Endothelial cell of umbilical vein (primary cell): ENCODE measurements at regions not wholly inside any gene's neighbourhood (a gene's known extent, or its start where the extent isn't known, plus 50 kb on each side); places are given as distances from the start of the nearest gene placed in this dataset.
A peak's percentile ranks its signal among the peaks of the same experiment; 100 is the strongest.

Experiments used
- BruUV-seq: library from RNA; stranded (reverse); fragments of 400-500 nt; replicated peaks from 2 replicates; lab custom pipeline; 2021; lab: Mats Ljungman, UMichigan
- CTCF ChIA-PET: fragments of 300-600, 350-600 bp; sonication (Branson Sonifier 250); formaldehyde crosslinking; loops from one replicate; lab custom pipeline; 2021; ENCODE audit warnings: antibody characterized with exemption, inconsistent platforms; lab: Charles Lee
- POLR2A ChIA-PET: fragments of 300-600, 350-600 bp; sonication (Branson Sonifier 250); formaldehyde crosslinking; loops from one replicate; lab custom pipeline; 2021; ENCODE audit warnings: antibody characterized with exemption, inconsistent platforms; lab: Charles Lee
- DNase-seq: peaks from one replicate; pipeline ENCODE4 v3.0.0-alpha.2; 2011; ENCODE audit warnings: low read depth, low spot score
- FAIRE-seq: peaks from 2 replicates; lab custom pipeline; 2011; peaks lifted over from hg19 to GRCh38; lab: Jason Lieb, UNC
- H2AFZ ChIP-seq: 2 replicates; pipeline ENCODE4 v1.6.0; 2012; ENCODE audit warnings: low read depth, low read length, control low read depth, inconsistent platforms
- H3K27ac ChIP-seq: 2 replicates; pipeline ENCODE4 v1.5.1; 2011; ENCODE audit warnings: low read depth, mild to moderate bottlenecking, control low read depth, low read length, moderate library complexity; ENCODE audit not compliant: insufficient read depth
- H3K27me3 ChIP-seq, 2 experiments: 2 replicates each; pipeline versions ENCODE4 v1.6.0 to v1.6.1; 2011; ENCODE audit warnings: low read length in 2 of 2, mixed read lengths in 1 of 2; ENCODE audit not compliant: control insufficient read depth in 2 of 2, insufficient read depth in 2 of 2
- H3K36me3 ChIP-seq, 2 experiments: 2 replicates in 1 of 2; 3 replicates in 1 of 2; pipeline ENCODE4 v1.5.1; 2011; ENCODE audit warnings: low read length in 2 of 2, mild to moderate bottlenecking in 1 of 2, moderate library complexity in 1 of 2; ENCODE audit not compliant: control insufficient read depth in 2 of 2, insufficient read depth in 2 of 2; ENCODE audit errors: extremely low read depth in 1 of 2
- H3K4me1 ChIP-seq: 3 replicates; pipeline ENCODE4 v1.5.1; 2011; ENCODE audit warnings: mild to moderate bottlenecking, low read length; ENCODE audit not compliant: control insufficient read depth, insufficient read depth; ENCODE audit errors: extremely low read depth
- H3K4me2 ChIP-seq: 2 replicates; pipeline ENCODE4 v1.6.1; 2011; ENCODE audit warnings: low read length, control low read depth, mixed read lengths; ENCODE audit not compliant: insufficient read depth
- H3K4me3 ChIP-seq, 3 experiments: fragments of 200-600 bp in 1 of 3; sonication (generic), shearing (Covaris generic) in 1 of 3; replicated peaks in 1 of 3; 2 replicates each; pipeline ENCODE4 v1.5.1; 2011 to 2016; ENCODE audit warnings: control low read depth in 3 of 3, low read length in 3 of 3, mild to moderate bottlenecking in 2 of 3, inconsistent platforms in 1 of 3, low read depth in 1 of 3, moderate library complexity in 1 of 3; ENCODE audit not compliant: insufficient read depth in 1 of 3
- H3K79me2 ChIP-seq: 2 replicates; pipeline ENCODE4 v1.6.0; 2012; ENCODE audit warnings: low read length, inconsistent platforms; ENCODE audit not compliant: control insufficient read depth, insufficient read depth
- H3K9ac ChIP-seq: replicated peaks from 2 replicates; pipeline ENCODE3; 2011; ENCODE audit warnings: low read length, control low read depth; ENCODE audit not compliant: insufficient read depth; ENCODE audit errors: extremely low read depth
- H3K9me1 ChIP-seq: replicated peaks from 3 replicates; pipeline ENCODE4 v1.6.0; 2011; ENCODE audit warnings: mild to moderate bottlenecking, low read length; ENCODE audit not compliant: control insufficient read depth, insufficient read depth; ENCODE audit errors: extremely low read depth
- H3K9me3 ChIP-seq: replicated peaks from 2 replicates; pipeline ENCODE4 v1.5.1; 2012; ENCODE audit warnings: low read length, inconsistent platforms; ENCODE audit not compliant: control insufficient read depth, insufficient read depth
- H4K20me1 ChIP-seq: replicated peaks from 2 replicates; pipeline ENCODE3; 2011; ENCODE audit warnings: mild to moderate bottlenecking, low read length; ENCODE audit not compliant: control insufficient read depth, insufficient read depth; ENCODE audit errors: extremely low read depth
- EZH2 ChIP-seq: IDR thresholded peaks from 2 replicates; pipeline ENCODE4 v1.6.1; 2012; ENCODE audit warnings: borderline replicate concordance, low read depth, mild to moderate bottlenecking, moderate library complexity, low read length, inconsistent platforms; ENCODE audit not compliant: severe bottlenecking
- FOS ChIP-seq: IDR thresholded peaks from 2 replicates; pipeline ENCODE4 v1.6.1; 2011; ENCODE audit warnings: mild to moderate bottlenecking, low read length, moderate library complexity, borderline replicate concordance; ENCODE audit not compliant: insufficient read depth
- GATA2 ChIP-seq: IDR thresholded peaks from 2 replicates; pipeline ENCODE4 v1.7.0; 2011; ENCODE audit warnings: low read depth, mild to moderate bottlenecking, moderate library complexity, mixed read lengths, low read length; ENCODE audit not compliant: insufficient read length, insufficient read depth
- JUN ChIP-seq: IDR thresholded peaks from 2 replicates; pipeline ENCODE4 v1.6.1; 2011; ENCODE audit warnings: borderline replicate concordance, low read depth; ENCODE audit not compliant: insufficient read length, insufficient read depth
- MYC ChIP-seq: IDR thresholded peaks from one replicate; pipeline ENCODE4 v1.6.1; 2011; ENCODE audit warnings: mild to moderate bottlenecking, low read depth, low read length
- POLR2A ChIP-seq: IDR thresholded peaks from 2 replicates; pipeline ENCODE4 v1.6.1; 2012; ENCODE audit warnings: low read depth, mild to moderate bottlenecking, control low read depth, low read length
- POLR2AphosphoS5 ChIP-seq: IDR thresholded peaks from 2 replicates; pipeline ENCODE4 v1.6.1; 2012; ENCODE audit warnings: low read depth, mild to moderate bottlenecking, control low read depth, low read length, moderate library complexity; ENCODE audit not compliant: insufficient read depth
- dilution Hi-C: fragments of 300-500 bp; cut with MboI; formaldehyde crosslinking; loops from one replicate; pipeline ENCODE4 v1.15.0; 2019; ENCODE audit warnings: low sequenced_read_pairs; ENCODE audit not compliant: extremely low pct_ligation_motif_present
- intact Hi-C: fragments of 100-400 bp; cut with micrococcal nuclease; formaldehyde crosslinking; loops from one replicate; pipeline ENCODE4 v1.10.0; 2022
- TF ChIP-seq, protein P1 (sequence below): IDR thresholded peaks from 2 replicates; pipeline ENCODE4 v1.6.1; 2011; ENCODE audit not compliant: insufficient read depth, insufficient read length
- TF ChIP-seq, protein P2 (sequence below), 2 donors: IDR thresholded peaks; 1 replicate in 1 of 2; 2 replicates in 1 of 2; pipeline ENCODE4 v1.5.1; 2011; ENCODE audit warnings: low read length in 2 of 2, mild to moderate bottlenecking in 2 of 2, moderate library complexity in 2 of 2, control low read depth in 1 of 2, inconsistent platforms in 1 of 2, low read depth in 1 of 2; ENCODE audit not compliant: insufficient read depth in 1 of 2; ENCODE audit errors: extremely low read depth in 1 of 2

DNA sequence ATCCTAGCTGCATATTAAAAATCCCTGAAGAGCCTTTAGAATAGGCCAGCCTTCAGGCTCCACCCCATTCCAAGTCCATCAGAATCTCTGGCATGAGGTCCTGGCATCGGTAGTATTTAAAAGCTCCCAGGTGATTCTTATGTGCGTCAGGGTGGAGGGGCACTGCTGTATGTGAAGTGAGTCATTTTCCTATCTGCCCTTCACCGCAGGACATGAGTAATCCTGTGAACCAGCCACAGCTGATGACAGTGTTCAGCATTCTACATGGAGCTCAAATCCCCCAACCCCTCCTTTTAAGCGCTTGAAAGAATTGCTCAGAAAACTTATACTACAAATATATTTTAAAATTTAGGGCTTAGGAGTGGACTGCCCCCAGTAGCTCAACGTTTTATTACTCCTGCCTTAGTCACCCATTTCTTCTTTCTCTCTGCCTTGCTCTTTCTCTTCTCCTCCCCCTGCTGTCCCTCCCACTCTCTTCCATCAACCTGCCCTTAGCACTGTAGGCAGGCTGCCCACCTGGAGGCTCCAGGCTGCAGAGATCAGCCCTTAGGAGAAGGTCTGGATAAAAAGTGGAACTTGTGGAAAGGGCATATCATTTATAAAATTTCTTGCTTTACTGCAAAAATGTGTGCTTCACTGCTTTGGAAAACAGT is 73.8 kb upstream of the ZNF281 start:
- TF ChIP-seq, protein P1, sequence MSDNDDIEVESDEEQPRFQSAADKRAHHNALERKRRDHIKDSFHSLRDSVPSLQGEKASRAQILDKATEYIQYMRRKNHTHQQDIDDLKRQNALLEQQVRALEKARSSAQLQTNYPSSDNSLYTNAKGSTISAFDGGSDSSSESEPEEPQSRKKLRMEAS: no peak
- TF ChIP-seq, protein P2, sequence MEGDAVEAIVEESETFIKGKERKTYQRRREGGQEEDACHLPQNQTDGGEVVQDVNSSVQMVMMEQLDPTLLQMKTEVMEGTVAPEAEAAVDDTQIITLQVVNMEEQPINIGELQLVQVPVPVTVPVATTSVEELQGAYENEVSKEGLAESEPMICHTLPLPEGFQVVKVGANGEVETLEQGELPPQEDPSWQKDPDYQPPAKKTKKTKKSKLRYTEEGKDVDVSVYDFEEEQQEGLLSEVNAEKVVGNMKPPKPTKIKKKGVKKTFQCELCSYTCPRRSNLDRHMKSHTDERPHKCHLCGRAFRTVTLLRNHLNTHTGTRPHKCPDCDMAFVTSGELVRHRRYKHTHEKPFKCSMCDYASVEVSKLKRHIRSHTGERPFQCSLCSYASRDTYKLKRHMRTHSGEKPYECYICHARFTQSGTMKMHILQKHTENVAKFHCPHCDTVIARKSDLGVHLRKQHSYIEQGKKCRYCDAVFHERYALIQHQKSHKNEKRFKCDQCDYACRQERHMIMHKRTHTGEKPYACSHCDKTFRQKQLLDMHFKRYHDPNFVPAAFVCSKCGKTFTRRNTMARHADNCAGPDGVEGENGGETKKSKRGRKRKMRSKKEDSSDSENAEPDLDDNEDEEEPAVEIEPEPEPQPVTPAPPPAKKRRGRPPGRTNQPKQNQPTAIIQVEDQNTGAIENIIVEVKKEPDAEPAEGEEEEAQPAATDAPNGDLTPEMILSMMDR (IDR thresholded peaks at IDR 0.05; ENCODE audit: extremely low read depth in 1 of 2, insufficient read depth in 1 of 2, low read depth in 1 of 2, low read length in 2 of 2): no peak
- peak; percentile 100 for TF ChIP-seq FOS
- no peak for TF ChIP-seq POLR2A
- TF ChIP-seq GATA2: peak; percentile 58
- peak; percentile 82 for TF ChIP-seq POLR2AphosphoS5
- TF ChIP-seq MYC: peak; percentile 38
- TF ChIP-seq JUN: peak; percentile 98
- TF ChIP-seq EZH2: no peak
- Histone ChIP-seq H3K27ac (peak overlapping the region; percentile 49), H3K4me3 (no peak overlapping the region), H2AFZ (no peak overlapping the region), H3K79me2 (no peaks in the 10 kb centered on the region), H3K27me3 (no peaks in the 10 kb centered on the region), H3K9me3 (no peaks in the 10 kb centered on the region), H3K36me3 (no peaks in the 10 kb centered on the region), H3K4me1 (peaks cover 14% of the 10 kb centered on the region), H4K20me1 (no peaks in the 10 kb centered on the region), H3K9me1 (no peaks in the 10 kb centered on the region), H3K9ac (no peak overlapping the region), H3K4me2 (peak overlapping the region; percentile 4)
- DNase-seq: peak; percentile 94
- intact Hi-C loops: loop anchor here (1.0 to 10.0 kb wide), 5 partner anchors 67 to 1548 kb away; partner anchors contain the start of gene ZNF281
- peak; percentile 95 for FAIRE-seq
- BruUV-seq: TSS peak; percentile 62
- POLR2A ChIA-PET: interaction anchor here (0.6 to 1.0 kb wide), 3 partner anchors 68 to 511 kb away, joined by 3 to 5 read pairs (median 4); no protein-coding TSS in a partner anchor
- dilution Hi-C loops: no loop called here
- CTCF ChIA-PET: interaction anchor here (0.5 to 1.6 kb wide), 21 partner anchors 10 to 799 kb away, joined by 3 to 12 read pairs (median 3); no protein-coding TSS in a partner anchor
